ENCODE measurements at regions not wholly inside any gene's neighbourhood (a gene's known extent, or its start where the extent isn't known, plus 50 kb on each side); places are given as distances from the start of the nearest gene placed in this dataset.

GRCh38 chr19:29370276-29370675 is 155.5 kb upstream of the VSTM2B start:
- no peak for TF ChIP-seq PAX5 (IDR thresholded peaks at IDR 0.05; ENCODE audit: insufficient read depth, low read length, severe bottlenecking)
- no peak for TF ChIP-seq TAF1 (IDR thresholded peaks at IDR 0.05; ENCODE audit: low read depth, low read length)
- no peak for TF ChIP-seq POLR2A (IDR thresholded peaks at IDR 0.05; ENCODE audit: low read depth, low read length)
- TF ChIP-seq POLR2AphosphoS5 (IDR thresholded peaks at IDR 0.05; ENCODE audit: low read depth, low read length) = no peak
- no peak for TF ChIP-seq SPI1 (IDR thresholded peaks at IDR 0.05; ENCODE audit: low read depth, low read length)
- TF ChIP-seq POU2F2 (IDR thresholded peaks at IDR 0.05; ENCODE audit: low read depth, low read length) = no peak
